WTC11 (cell line): ENCODE measurements at regions not wholly inside any gene's neighbourhood (a gene's known extent, or its start where the extent isn't known, plus 50 kb on each side); places are given as distances from the start of the nearest gene placed in this dataset.

Experiments used
- E2F1 ChIP-seq: sonication (generic); formaldehyde crosslinking; IDR thresholded peaks from 2 replicates; pipeline ENCODE4 v1.8.0; 2022; ENCODE audit warnings: mild to moderate bottlenecking, missing genetic modification reagents
- TF ChIP-seq, protein P1 (sequence below): sonication (generic); formaldehyde crosslinking; IDR thresholded peaks from 2 replicates; pipeline ENCODE4 v1.8.0; 2022; ENCODE audit warnings: mild to moderate bottlenecking, missing genetic modification reagents
- TF ChIP-seq, protein P2 (sequence below): fragments of 200-600 bp; IDR thresholded peaks from 2 replicates; pipeline ENCODE4 v1.8.0; 2022; ENCODE audit warnings: antibody characterized with exemption

DNA sequence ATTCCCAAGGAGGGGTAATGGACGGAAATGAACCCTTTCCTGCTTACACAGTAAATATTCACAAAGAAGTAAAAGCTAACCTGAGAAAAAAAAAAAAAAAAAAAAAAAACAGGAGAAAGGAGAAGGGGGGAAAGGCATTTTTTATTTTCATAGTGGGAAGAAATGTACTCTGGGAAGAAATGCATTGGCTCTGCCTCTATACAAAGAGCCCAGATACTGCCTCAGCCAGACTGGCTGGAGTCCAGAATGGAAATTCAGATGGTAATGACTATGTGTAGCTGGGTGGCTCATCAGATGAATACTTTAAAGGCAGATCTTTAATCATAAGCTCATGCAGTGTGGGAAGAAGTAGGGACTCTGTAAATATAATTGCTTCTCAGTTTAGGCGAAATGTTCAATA, 124.9 kb upstream of the ZNF608 start:
- no peak for TF ChIP-seq E2F1 (CRISPR knock-in tag)
- TF ChIP-seq, protein P1, sequence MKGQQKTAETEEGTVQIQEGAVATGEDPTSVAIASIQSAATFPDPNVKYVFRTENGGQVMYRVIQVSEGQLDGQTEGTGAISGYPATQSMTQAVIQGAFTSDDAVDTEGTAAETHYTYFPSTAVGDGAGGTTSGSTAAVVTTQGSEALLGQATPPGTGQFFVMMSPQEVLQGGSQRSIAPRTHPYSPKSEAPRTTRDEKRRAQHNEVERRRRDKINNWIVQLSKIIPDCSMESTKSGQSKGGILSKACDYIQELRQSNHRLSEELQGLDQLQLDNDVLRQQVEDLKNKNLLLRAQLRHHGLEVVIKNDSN (CRISPR knock-in tag), result no peak
- TF ChIP-seq, protein P2, sequence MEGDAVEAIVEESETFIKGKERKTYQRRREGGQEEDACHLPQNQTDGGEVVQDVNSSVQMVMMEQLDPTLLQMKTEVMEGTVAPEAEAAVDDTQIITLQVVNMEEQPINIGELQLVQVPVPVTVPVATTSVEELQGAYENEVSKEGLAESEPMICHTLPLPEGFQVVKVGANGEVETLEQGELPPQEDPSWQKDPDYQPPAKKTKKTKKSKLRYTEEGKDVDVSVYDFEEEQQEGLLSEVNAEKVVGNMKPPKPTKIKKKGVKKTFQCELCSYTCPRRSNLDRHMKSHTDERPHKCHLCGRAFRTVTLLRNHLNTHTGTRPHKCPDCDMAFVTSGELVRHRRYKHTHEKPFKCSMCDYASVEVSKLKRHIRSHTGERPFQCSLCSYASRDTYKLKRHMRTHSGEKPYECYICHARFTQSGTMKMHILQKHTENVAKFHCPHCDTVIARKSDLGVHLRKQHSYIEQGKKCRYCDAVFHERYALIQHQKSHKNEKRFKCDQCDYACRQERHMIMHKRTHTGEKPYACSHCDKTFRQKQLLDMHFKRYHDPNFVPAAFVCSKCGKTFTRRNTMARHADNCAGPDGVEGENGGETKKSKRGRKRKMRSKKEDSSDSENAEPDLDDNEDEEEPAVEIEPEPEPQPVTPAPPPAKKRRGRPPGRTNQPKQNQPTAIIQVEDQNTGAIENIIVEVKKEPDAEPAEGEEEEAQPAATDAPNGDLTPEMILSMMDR, result no peak
